Gastroesophageal sphincter (tissue), 3 donors: ENCODE measurements at regions not wholly inside any gene's neighbourhood (a gene's known extent, or its start where the extent isn't known, plus 50 kb on each side); places are given as distances from the start of the nearest gene placed in this dataset.

Experiments used
- CTCF ChIP-seq, 4 experiments: fragments of 200-600 bp in 2 of 4; fragments of 450-650 bp in 2 of 4; sonication (generic) in 1 of 4; IDR thresholded peaks; one replicate each; pipeline ENCODE4 v1.5.1; 2017 to 2019; ENCODE audit warnings: antibody characterized with exemption in 4 of 4, mild to moderate bottlenecking in 2 of 4, moderate library complexity in 2 of 4
- EP300 ChIP-seq: sonication (generic); formaldehyde crosslinking; IDR thresholded peaks from one replicate; pipeline ENCODE4 v1.6.1; 2017; ENCODE audit warnings: antibody characterized with exemption, mild to moderate bottlenecking
- POLR2A ChIP-seq, 2 donors: fragments of 450-650 bp; IDR thresholded peaks; one replicate each; pipeline ENCODE4 v1.6.1; 2017; ENCODE audit warnings: antibody characterized with exemption in 2 of 2, mild to moderate bottlenecking in 2 of 2, moderate library complexity in 1 of 2
- POLR2AphosphoS5 ChIP-seq: sonication (generic); formaldehyde crosslinking; IDR thresholded peaks from one replicate; pipeline ENCODE4 v1.6.1; 2017; ENCODE audit warnings: antibody characterized with exemption

- TF ChIP-seq CTCF (IDR thresholded peaks at IDR 0.05) = no peak
- TF ChIP-seq POLR2A (IDR thresholded peaks at IDR 0.05) = no peak
- TF ChIP-seq POLR2AphosphoS5 = no peak
- no peak for TF ChIP-seq EP300
These were observed 148.8 kb downstream of the RDH14 start for GRCh38 chr2:18411626-18412025.
